Mesenchymal stem cell (in vitro differentiated cells and primary cell): ENCODE measurements at regions not wholly inside any gene's neighbourhood (a gene's known extent, or its start where the extent isn't known, plus 50 kb on each side); places are given as distances from the start of the nearest gene placed in this dataset.

ENCODE experiments used
- DNase-seq: peaks from one replicate; pipeline ENCODE4 v3.0.0-alpha.2; 2013
- H2AFZ ChIP-seq: one replicate; pipeline ENCODE4 v1.6.1; 2013; ENCODE audit warnings: low read depth, mild to moderate bottlenecking, control low read depth, inconsistent platforms, low read length, moderate library complexity
- H2AK5ac ChIP-seq: 2 replicates; pipeline ENCODE4 v1.6.1; 2013; ENCODE audit warnings: low read length, moderate library complexity, mild to moderate bottlenecking, inconsistent platforms; ENCODE audit not compliant: severe bottlenecking
- H2BK120ac ChIP-seq: one replicate; pipeline ENCODE4 v1.6.1; 2013; ENCODE audit warnings: low read depth, mild to moderate bottlenecking, inconsistent platforms, low read length, moderate library complexity
- H2BK12ac ChIP-seq, 2 experiments: one replicate each; pipeline ENCODE4 v1.6.1; 2013; ENCODE audit warnings: inconsistent platforms in 2 of 2, low read length in 2 of 2, mild to moderate bottlenecking in 2 of 2, moderate library complexity in 2 of 2, control low read depth in 1 of 2
- H2BK15ac ChIP-seq: one replicate; pipeline ENCODE4 v1.6.1; 2013; ENCODE audit warnings: mild to moderate bottlenecking, low read depth, inconsistent platforms; ENCODE audit not compliant: poor library complexity, severe bottlenecking
- H2BK5ac ChIP-seq: 2 replicates; pipeline ENCODE4 v1.6.1; 2013; ENCODE audit warnings: low read depth, mild to moderate bottlenecking, low read length, control low read depth, inconsistent platforms; ENCODE audit not compliant: poor library complexity, severe bottlenecking
- H3K14ac ChIP-seq, 2 experiments: one replicate each; pipeline ENCODE4 v1.6.1; 2013; ENCODE audit warnings: inconsistent platforms in 2 of 2, low read length in 2 of 2, control low read depth in 1 of 2, mild to moderate bottlenecking in 1 of 2, moderate library complexity in 1 of 2
- H3K18ac ChIP-seq, 2 experiments: one replicate each; pipeline ENCODE4 v1.6.1; 2013; ENCODE audit warnings: inconsistent platforms in 2 of 2, low read length in 2 of 2, control low read depth in 1 of 2, low read depth in 1 of 2, mild to moderate bottlenecking in 1 of 2
- H3K23ac ChIP-seq, 2 experiments: one replicate each; pipeline ENCODE4 v1.6.1; 2013; ENCODE audit warnings: inconsistent platforms in 2 of 2, low read length in 2 of 2, mild to moderate bottlenecking in 2 of 2, moderate library complexity in 2 of 2, control low read depth in 1 of 2
- H3K27ac ChIP-seq: 2 replicates; pipeline ENCODE4 v1.5.1; 2013; ENCODE audit warnings: mild to moderate bottlenecking, moderate library complexity, low read length, control low read depth, inconsistent platforms; ENCODE audit not compliant: poor library complexity, severe bottlenecking
- H3K27me3 ChIP-seq, 2 experiments: 2 replicates each; pipeline versions ENCODE4 v1.6.1 to v1.7.0; 2013; ENCODE audit warnings: low read length in 2 of 2, mild to moderate bottlenecking in 2 of 2, moderate library complexity in 2 of 2, control low read depth in 1 of 2, inconsistent platforms in 1 of 2; ENCODE audit not compliant: control insufficient read depth in 1 of 2, insufficient read depth in 1 of 2
- H3K36me3 ChIP-seq, 2 experiments: 2 replicates each; pipeline versions ENCODE4 v1.6.1 to v1.7.0; 2013; ENCODE audit warnings: low read length in 2 of 2, control low read depth in 1 of 2, inconsistent platforms in 1 of 2, low read depth in 1 of 2, mild to moderate bottlenecking in 1 of 2; ENCODE audit not compliant: insufficient read depth in 2 of 2, control insufficient read depth in 1 of 2
- H3K4ac ChIP-seq, 2 experiments: one replicate each; pipeline ENCODE4 v1.6.1; 2013; ENCODE audit warnings: inconsistent platforms in 2 of 2, low read length in 2 of 2, mild to moderate bottlenecking in 2 of 2, moderate library complexity in 2 of 2, control low read depth in 1 of 2, low read depth in 1 of 2
- H3K4me1 ChIP-seq: 2 replicates; pipeline ENCODE4 v1.6.1; 2013; ENCODE audit warnings: low read depth, low read length, control low read depth; ENCODE audit not compliant: control insufficient read depth, insufficient read depth
- H3K4me2 ChIP-seq: 2 replicates; pipeline ENCODE4 v1.6.1; 2013; ENCODE audit warnings: low read length, mild to moderate bottlenecking, inconsistent platforms; ENCODE audit not compliant: poor library complexity, severe bottlenecking
- H3K4me3 ChIP-seq, 2 experiments: 2 replicates each; pipeline versions ENCODE4 v1.5.1 to v1.7.0; 2013; ENCODE audit warnings: low read length in 2 of 2, mild to moderate bottlenecking in 2 of 2, control low read depth in 1 of 2, low read depth in 1 of 2; ENCODE audit not compliant: insufficient read depth in 1 of 2
- H3K79me1 ChIP-seq: replicated peaks from 2 replicates; pipeline ENCODE4 v1.6.1; 2013; ENCODE audit warnings: mild to moderate bottlenecking, control low read depth, low read length, inconsistent platforms; ENCODE audit not compliant: poor library complexity, severe bottlenecking
- H3K9ac ChIP-seq: 2 replicates; pipeline ENCODE4 v1.7.0; 2013; ENCODE audit warnings: mild to moderate bottlenecking, low read length, moderate library complexity
- H3K9me3 ChIP-seq: 2 replicates; pipeline ENCODE4 v1.7.0; 2013; ENCODE audit warnings: mild to moderate bottlenecking, low read length; ENCODE audit not compliant: control insufficient read depth
- H4K8ac ChIP-seq: one replicate; pipeline ENCODE4 v1.6.1; 2013; ENCODE audit warnings: inconsistent platforms, mild to moderate bottlenecking, low read length, moderate library complexity
- H4K91ac ChIP-seq: one replicate; pipeline ENCODE4 v1.6.1; 2013; ENCODE audit warnings: mild to moderate bottlenecking, low read length, inconsistent platforms
- WGBS: methylation state at CpG from one replicate; pipeline ENCODE4 v1.1.7; 2013; ENCODE audit warnings: mixed read lengths; 5-methylcytosine and 5-hydroxymethylcytosine counted together

DNA sequence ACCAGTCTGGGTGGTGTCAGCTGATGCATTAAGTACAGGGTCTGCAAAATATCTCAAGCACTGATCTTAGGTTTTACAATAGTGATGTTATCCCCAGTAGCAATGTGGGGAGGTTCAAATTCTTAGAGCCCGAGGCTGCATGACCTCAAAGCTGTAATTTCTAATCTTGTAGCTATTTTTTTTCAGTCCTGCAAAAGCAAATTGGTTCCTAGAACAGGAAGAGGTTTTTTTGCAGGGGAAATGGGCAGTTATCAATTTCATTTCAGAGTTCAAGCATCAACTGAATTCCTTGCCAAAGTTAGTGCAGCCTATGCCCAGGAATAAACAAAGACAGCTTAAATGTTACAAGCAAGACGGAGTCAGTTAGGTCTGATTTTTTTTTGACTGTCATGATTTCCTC is 188.3 kb downstream of the DDX3Y start:
- Histone ChIP-seq H3K18ac (no peak overlapping the region), H3K79me1 (no peaks in the 10 kb centered on the region), H3K27me3 (no peaks in the 10 kb centered on the region), H3K4me1 (no peaks in the 10 kb centered on the region), H2BK12ac (no peak overlapping the region), H3K27ac (no peak overlapping the region), H3K23ac (no peak overlapping the region), H2BK120ac (no peak overlapping the region), H3K4me3 (no peak overlapping the region), H2AFZ (no peak overlapping the region), H4K91ac (no peak overlapping the region), H3K14ac (no peak overlapping the region), H3K4me2 (no peak overlapping the region), H2AK5ac (no peak overlapping the region), H3K4ac (no peak overlapping the region), H3K36me3 (no peaks in the 10 kb centered on the region), H3K9ac (no peak overlapping the region), H3K9me3 (no peaks in the 10 kb centered on the region), H4K8ac (no peak overlapping the region), H2BK5ac (no peak overlapping the region), H2BK15ac (no peak overlapping the region)
- no peak for DNase-seq
- no CpG with 5 or more reads among the region's 2 CpGs for WGBS

DNA sequence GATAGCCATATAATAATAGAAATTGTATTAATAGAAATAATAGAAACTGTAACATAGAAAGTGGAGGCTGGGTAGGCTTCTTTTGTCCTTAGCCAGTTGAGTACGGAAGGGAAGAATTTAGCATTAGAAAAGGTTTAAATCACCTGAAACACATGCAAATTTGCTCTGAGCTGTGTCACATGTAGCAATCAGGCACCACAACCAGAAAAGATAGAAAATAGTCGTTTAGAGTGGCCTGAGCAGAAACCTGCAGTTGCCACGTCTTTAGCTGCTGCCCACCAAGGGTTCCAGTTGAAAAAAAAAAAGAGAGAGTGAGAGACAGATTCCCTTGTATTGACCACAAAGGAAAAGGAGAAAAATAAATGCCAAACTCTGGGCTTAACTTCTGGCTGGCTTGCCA is 188.8 kb downstream of the DDX3Y start:
- Histone ChIP-seq H3K4me1 (no peaks in the 10 kb centered on the region), H3K27ac (no peak overlapping the region), H3K36me3 (no peaks in the 10 kb centered on the region), H2BK120ac (no peak overlapping the region), H3K4me3 (no peak overlapping the region), H3K4me2 (no peak overlapping the region), H2AFZ (no peak overlapping the region), H3K4ac (no peak overlapping the region), H2BK5ac (no peak overlapping the region), H2BK15ac (no peak overlapping the region), H3K18ac (no peak overlapping the region), H3K27me3 (no peaks in the 10 kb centered on the region), H2AK5ac (no peak overlapping the region), H4K91ac (no peak overlapping the region), H3K14ac (no peak overlapping the region), H4K8ac (no peak overlapping the region), H3K9ac (no peak overlapping the region), H3K79me1 (no peaks in the 10 kb centered on the region), H3K23ac (no peak overlapping the region), H2BK12ac (no peak overlapping the region), H3K9me3 (no peaks in the 10 kb centered on the region)
- WGBS: 19% methylated on average over 2 of the region's 3 CpGs
- DNase-seq: no peak

GRCh38 chrY:13094411-13094810 is 189.7 kb downstream of the DDX3Y start:
- no peaks in the 10 kb centered on the region for H3K27me3 ChIP-seq
- 80% methylated on average over 1 of the region's 1 CpG for WGBS
- H3K14ac ChIP-seq: no peak overlapping the region
- no peak overlapping the region for H3K4me3 ChIP-seq
- no peaks in the 10 kb centered on the region for H3K4me1 ChIP-seq
- H3K18ac ChIP-seq: no peak overlapping the region
- no peak overlapping the region for H4K8ac ChIP-seq
- no peak overlapping the region for H3K4me2 ChIP-seq
- H3K9me3 ChIP-seq: no peaks in the 10 kb centered on the region
- DNase-seq: no peak
- H2BK12ac ChIP-seq: no peak overlapping the region
- H3K4ac ChIP-seq: no peak overlapping the region
- no peak overlapping the region for H4K91ac ChIP-seq
- no peak overlapping the region for H2BK120ac ChIP-seq
- no peak overlapping the region for H2BK5ac ChIP-seq
- H2AK5ac ChIP-seq: no peak overlapping the region
- no peak overlapping the region for H3K27ac ChIP-seq
- H3K23ac ChIP-seq: no peak overlapping the region
- no peaks in the 10 kb centered on the region for H3K79me1 ChIP-seq
- H2BK15ac ChIP-seq: no peak overlapping the region
- no peak overlapping the region for H2AFZ ChIP-seq
- no peak overlapping the region for H3K9ac ChIP-seq
- H3K36me3 ChIP-seq: no peaks in the 10 kb centered on the region

- Histone ChIP-seq H3K9ac (no peak overlapping the region), H3K27me3 (no peaks in the 10 kb centered on the region), H2AK5ac (no peak overlapping the region), H4K91ac (no peak overlapping the region), H3K4ac (no peak overlapping the region), H3K4me1 (no peaks in the 10 kb centered on the region), H2BK12ac (no peak overlapping the region), H2AFZ (no peak overlapping the region), H3K79me1 (no peaks in the 10 kb centered on the region), H3K27ac (no peak overlapping the region), H2BK120ac (no peak overlapping the region), H4K8ac (no peak overlapping the region), H2BK15ac (no peak overlapping the region), H3K4me2 (no peak overlapping the region), H3K14ac (no peak overlapping the region), H3K4me3 (no peak overlapping the region), H3K9me3 (no peaks in the 10 kb centered on the region), H3K36me3 (no peaks in the 10 kb centered on the region), H3K18ac (no peak overlapping the region), H3K23ac (no peak overlapping the region), H2BK5ac (no peak overlapping the region)
- WGBS: 35% methylated on average over 1 of the region's 3 CpGs
- DNase-seq: no peak
Measured at GRCh38 chrY:13094904-13095600, 190.4 kb downstream of the DDX3Y start.
